BJ (cell line): ENCODE measurements at regions not wholly inside any gene's neighbourhood (a gene's known extent, or its start where the extent isn't known, plus 50 kb on each side); places are given as distances from the start of the nearest gene placed in this dataset.

Experiments
- CTCF ChIA-PET: fragments of 350-600 bp; formaldehyde crosslinking; extraction: SDS; loops from one replicate; lab custom pipeline; 2021; ENCODE audit warnings: antibody characterized with exemption, inconsistent platforms; lab: Yijun Ruan, JAX
- POLR2A ChIA-PET: fragments of 300-600 bp; sonication (Branson Sonifier 250); formaldehyde crosslinking; extraction: SDS; loops from one replicate; lab custom pipeline; 2021; ENCODE audit warnings: antibody characterized with exemption; lab: Charles Lee
- DNase-seq: peaks from one replicate; pipeline ENCODE4 v3.0.0-alpha.2; 2011; ENCODE audit warnings: low read depth
- H3K27me3 ChIP-seq: 2 replicates; pipeline ENCODE4 v1.6.0; 2011; ENCODE audit warnings: low read length; ENCODE audit not compliant: control insufficient read depth, insufficient read depth
- H3K36me3 ChIP-seq: 2 replicates; pipeline ENCODE4 v1.5.1; 2011; ENCODE audit warnings: low read length; ENCODE audit not compliant: control insufficient read depth, insufficient read depth
- H3K4me3 ChIP-seq: 2 replicates; pipeline ENCODE4 v1.5.1; 2011; ENCODE audit warnings: low read depth, mild to moderate bottlenecking, control low read depth, low read length
- CTCF ChIP-seq: IDR thresholded peaks from 2 replicates; pipeline ENCODE4 v1.5.1; 2011; ENCODE audit warnings: low read depth, mild to moderate bottlenecking, control low read depth, inconsistent platforms, low read length, moderate library complexity; ENCODE audit not compliant: insufficient read depth

- TF ChIP-seq CTCF = no peak
- Histone ChIP-seq H3K36me3 (no peaks in the 10 kb centered on the region), H3K27me3 (no peaks in the 10 kb centered on the region), H3K4me3 (no peak overlapping the region)
- POLR2A ChIA-PET = no interaction called here
- CTCF ChIA-PET = no interaction called here
- DNase-seq = no peak
Observed at GRCh38 chr4:170651786-170652185, 562.0 kb upstream of the AADAT start.

GRCh38 chr4:170627418-170627817, 537.7 kb upstream of the AADAT start:
- ChIA-PET POLR2A (no interaction called here), CTCF (no interaction called here)
- DNase-seq = no peak
- Histone ChIP-seq H3K36me3 (no peaks in the 10 kb centered on the region), H3K4me3 (no peak overlapping the region), H3K27me3 (no peaks in the 10 kb centered on the region)
- no peak for TF ChIP-seq CTCF

- ChIA-PET CTCF (no interaction called here), POLR2A (no interaction called here)
- no peak overlapping the region for H3K4me3 ChIP-seq
- no peak for DNase-seq
- H3K36me3 ChIP-seq = no peaks in the 10 kb centered on the region
- no peak for TF ChIP-seq CTCF
- H3K27me3 ChIP-seq = no peaks in the 10 kb centered on the region
Observed at GRCh38 chr4:170623899-170624298, 534.1 kb upstream of the AADAT start.

- CTCF ChIA-PET = no interaction called here
- Histone ChIP-seq H3K27me3 (no peaks in the 10 kb centered on the region), H3K36me3 (no peaks in the 10 kb centered on the region), H3K4me3 (no peak overlapping the region)
- no peak for TF ChIP-seq CTCF
- no peak for DNase-seq
- POLR2A ChIA-PET = no interaction called here
Observed at GRCh38 chr4:170610434-170610833, 520.7 kb upstream of the AADAT start.

GRCh38 chr4:170599894-170600293, 510.1 kb upstream of the AADAT start:
- POLR2A ChIA-PET = no interaction called here
- DNase-seq = no peak
- Histone ChIP-seq H3K4me3 (no peak overlapping the region), H3K27me3 (no peaks in the 10 kb centered on the region), H3K36me3 (no peaks in the 10 kb centered on the region)
- no peak for TF ChIP-seq CTCF
- CTCF ChIA-PET = interaction anchor here (0.7 to 0.8 kb wide), 2 partner anchors 15 to 162 kb away, joined by 3 to 4 read pairs; no protein-coding TSS in a partner anchor
